ENCODE measurements at regions not wholly inside any gene's neighbourhood (a gene's known extent, or its start where the extent isn't known, plus 50 kb on each side); places are given as distances from the start of the nearest gene placed in this dataset.

DNA sequence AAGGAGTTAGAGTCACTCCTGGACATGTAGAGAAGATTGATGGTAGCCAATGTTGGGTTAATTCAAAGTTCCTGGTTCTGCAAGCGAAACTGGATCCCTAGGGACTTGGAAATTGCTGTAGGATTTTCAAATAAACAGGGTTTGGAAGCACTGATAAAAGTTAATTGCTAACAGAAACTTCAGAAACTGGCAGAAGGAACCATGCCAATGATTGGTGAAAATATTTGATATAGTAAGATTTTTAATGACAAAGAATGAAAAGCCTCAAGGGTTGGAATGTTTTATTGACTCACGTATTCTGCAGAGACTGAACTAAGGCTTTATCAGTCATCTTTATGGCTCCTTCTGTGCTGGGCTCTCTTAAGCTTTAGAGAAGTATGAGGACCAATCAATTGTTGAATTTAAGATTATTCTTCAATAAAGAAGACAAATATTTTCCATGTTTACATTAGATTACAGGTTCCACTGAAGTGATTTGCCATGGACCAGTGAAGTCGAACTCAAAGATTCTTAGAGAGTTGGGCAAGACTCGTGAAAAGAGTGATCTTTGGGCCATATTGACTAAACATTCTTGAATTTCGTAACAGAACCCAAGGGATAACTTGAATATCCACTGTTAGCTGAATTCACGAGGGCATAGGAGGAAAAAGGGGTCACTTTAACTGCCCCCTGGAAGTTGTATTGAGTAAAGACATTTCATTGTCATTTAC lies 371.4 kb downstream of the HDGFL1 start:
- Histone ChIP-seq H3K4me3 (ENCODE audit: low read depth, low read length) (no peak overlapping the region), H3K36me3 (ENCODE audit: control insufficient read depth, insufficient read depth, low read length) (no peaks in the 10 kb centered on the region), H3K27me3 (ENCODE audit: control insufficient read depth, insufficient read depth, low read length) (no peaks in the 10 kb centered on the region)
- TF ChIP-seq, protein P1, sequence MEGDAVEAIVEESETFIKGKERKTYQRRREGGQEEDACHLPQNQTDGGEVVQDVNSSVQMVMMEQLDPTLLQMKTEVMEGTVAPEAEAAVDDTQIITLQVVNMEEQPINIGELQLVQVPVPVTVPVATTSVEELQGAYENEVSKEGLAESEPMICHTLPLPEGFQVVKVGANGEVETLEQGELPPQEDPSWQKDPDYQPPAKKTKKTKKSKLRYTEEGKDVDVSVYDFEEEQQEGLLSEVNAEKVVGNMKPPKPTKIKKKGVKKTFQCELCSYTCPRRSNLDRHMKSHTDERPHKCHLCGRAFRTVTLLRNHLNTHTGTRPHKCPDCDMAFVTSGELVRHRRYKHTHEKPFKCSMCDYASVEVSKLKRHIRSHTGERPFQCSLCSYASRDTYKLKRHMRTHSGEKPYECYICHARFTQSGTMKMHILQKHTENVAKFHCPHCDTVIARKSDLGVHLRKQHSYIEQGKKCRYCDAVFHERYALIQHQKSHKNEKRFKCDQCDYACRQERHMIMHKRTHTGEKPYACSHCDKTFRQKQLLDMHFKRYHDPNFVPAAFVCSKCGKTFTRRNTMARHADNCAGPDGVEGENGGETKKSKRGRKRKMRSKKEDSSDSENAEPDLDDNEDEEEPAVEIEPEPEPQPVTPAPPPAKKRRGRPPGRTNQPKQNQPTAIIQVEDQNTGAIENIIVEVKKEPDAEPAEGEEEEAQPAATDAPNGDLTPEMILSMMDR (IDR thresholded peaks at IDR 0.05; ENCODE audit: insufficient read depth, low read length, severe bottlenecking) = no peak
- no peak for FAIRE-seq
- DNase-seq (ENCODE audit: low read depth) = no peak

DNA sequence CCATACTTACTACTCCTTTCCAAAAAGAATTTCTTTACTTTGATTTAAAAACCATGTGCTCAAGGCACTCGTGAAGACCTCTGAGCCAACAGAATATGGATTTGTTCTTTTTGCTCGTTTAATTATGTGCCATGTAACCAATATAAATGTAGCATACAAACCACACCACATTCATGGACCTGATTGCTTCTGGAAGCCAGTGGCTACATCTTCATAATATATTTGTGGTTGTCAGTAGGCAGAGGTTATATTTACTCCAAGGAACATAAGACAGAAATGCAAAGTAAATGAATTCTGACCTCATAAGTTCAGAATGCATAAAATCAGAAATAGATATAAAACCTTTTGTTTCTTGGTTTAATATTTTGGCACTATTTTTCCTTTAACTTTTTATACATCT lies 373.0 kb downstream of the HDGFL1 start:
- TF ChIP-seq, protein P1 (IDR thresholded peaks at IDR 0.05; ENCODE audit: insufficient read depth, low read length, severe bottlenecking) = no peak
- FAIRE-seq (no peak), DNase-seq (ENCODE audit: low read depth) (no peak)
- no peak overlapping the region for H3K4me3 ChIP-seq (ENCODE audit: low read depth, low read length)
- no peaks in the 10 kb centered on the region for H3K27me3 ChIP-seq (ENCODE audit: control insufficient read depth, insufficient read depth, low read length)
- no peaks in the 10 kb centered on the region for H3K36me3 ChIP-seq (ENCODE audit: control insufficient read depth, insufficient read depth, low read length)

DNA sequence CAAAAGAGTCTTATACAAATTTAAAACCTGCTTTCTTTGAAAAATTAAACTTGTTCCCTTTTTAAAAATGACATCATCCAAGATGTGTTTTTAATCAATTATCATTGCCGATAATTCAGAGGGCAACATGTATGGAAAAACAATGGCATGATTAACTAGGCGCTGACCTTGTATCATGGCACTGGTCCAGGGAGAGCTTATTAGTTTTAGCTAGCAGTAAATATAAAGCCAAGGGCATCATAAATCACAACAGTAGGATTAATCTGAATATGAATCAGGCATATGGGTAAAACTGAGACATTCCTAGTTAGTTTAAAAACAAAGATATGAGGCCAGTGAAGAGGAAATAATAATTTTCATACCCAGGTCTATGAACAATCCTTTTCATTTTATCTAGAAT lies 374.0 kb downstream of the HDGFL1 start:
- TF ChIP-seq, protein P1 (IDR thresholded peaks at IDR 0.05; ENCODE audit: insufficient read depth, low read length, severe bottlenecking) = no peak
- FAIRE-seq = no peak
- Histone ChIP-seq H3K36me3 (ENCODE audit: control insufficient read depth, insufficient read depth, low read length) (no peaks in the 10 kb centered on the region), H3K27me3 (ENCODE audit: control insufficient read depth, insufficient read depth, low read length) (no peaks in the 10 kb centered on the region), H3K4me3 (ENCODE audit: low read depth, low read length) (no peak overlapping the region)
- no peak for DNase-seq (ENCODE audit: low read depth)

DNA sequence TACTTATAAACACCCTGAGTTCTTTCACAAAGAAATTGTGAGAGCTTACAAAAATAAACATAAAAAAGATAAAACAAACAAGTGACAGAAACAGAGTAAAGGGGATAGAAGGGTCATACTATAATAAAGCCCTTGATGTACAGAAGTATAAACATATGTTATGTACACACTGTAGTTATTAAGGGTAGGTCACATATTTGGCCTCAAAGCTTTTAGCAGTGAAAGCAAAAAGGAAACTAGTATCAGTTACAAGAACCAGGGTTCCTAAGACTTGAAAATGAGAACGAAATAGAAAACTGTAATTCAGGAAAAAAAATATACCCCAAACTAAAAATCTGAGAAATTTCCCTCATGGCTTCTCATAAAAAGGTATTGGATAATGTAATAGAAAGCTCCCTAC lies 380.6 kb downstream of the HDGFL1 start:
- Histone ChIP-seq H3K4me3 (ENCODE audit: low read depth, low read length) (no peak overlapping the region), H3K36me3 (ENCODE audit: control insufficient read depth, insufficient read depth, low read length) (no peaks in the 10 kb centered on the region), H3K27me3 (ENCODE audit: control insufficient read depth, insufficient read depth, low read length) (no peaks in the 10 kb centered on the region)
- no peak for DNase-seq (ENCODE audit: low read depth)
- TF ChIP-seq, protein P1 (IDR thresholded peaks at IDR 0.05; ENCODE audit: insufficient read depth, low read length, severe bottlenecking) = no peak
- no peak for FAIRE-seq

DNA sequence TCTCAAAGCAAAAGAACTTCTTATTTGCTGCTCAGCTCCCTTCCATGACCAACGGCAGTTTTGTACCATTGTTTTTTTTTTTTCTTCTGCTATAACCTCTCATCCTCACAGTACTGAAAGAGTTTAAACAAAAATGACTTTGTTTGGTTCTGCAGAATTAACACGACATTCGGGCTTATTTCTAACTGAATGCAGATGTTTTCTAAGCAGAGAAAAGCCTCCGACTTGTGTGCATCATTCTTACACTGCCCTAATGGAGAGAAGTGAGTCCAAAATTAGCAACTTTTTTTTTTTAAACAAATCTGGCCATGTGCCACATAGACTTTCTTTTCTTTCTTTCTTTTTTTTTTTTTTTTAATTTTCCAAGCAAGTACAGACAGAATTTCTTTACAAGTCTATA lies 382.7 kb downstream of the HDGFL1 start:
- H3K4me3 ChIP-seq (ENCODE audit: low read depth, low read length) = no peak overlapping the region
- FAIRE-seq (no peak), DNase-seq (ENCODE audit: low read depth) (no peak)
- no peaks in the 10 kb centered on the region for H3K36me3 ChIP-seq (ENCODE audit: control insufficient read depth, insufficient read depth, low read length)
- H3K27me3 ChIP-seq (ENCODE audit: control insufficient read depth, insufficient read depth, low read length) = no peaks in the 10 kb centered on the region
- TF ChIP-seq, protein P1 (IDR thresholded peaks at IDR 0.05; ENCODE audit: insufficient read depth, low read length, severe bottlenecking) = no peak

Data from bronchial epithelial cell (primary cell).